HG03108 (cell line): ENCODE measurements at regions not wholly inside any gene's neighbourhood (a gene's known extent, or its start where the extent isn't known, plus 50 kb on each side); places are given as distances from the start of the nearest gene placed in this dataset.

Experiments used
- ATAC-seq: cut with Tn5 transposase; IDR thresholded peaks from one replicate; pipeline ENCODE4 v1.9.1; 2021; ENCODE audit warnings: moderate library complexity; ENCODE audit not compliant: unreplicated experiment

- ATAC-seq, result no peak
Measured at GRCh38 chr11:115959081-115959486, 454.9 kb upstream of the CADM1 start.

- ATAC-seq, result no peak
Measured at GRCh38 chr11:115958089-115959000, 454.1 kb upstream of the CADM1 start.

GRCh38 chr11:115955803-115956202 lies 451.6 kb upstream of the CADM1 start:
- ATAC-seq, result no peak

- no peak for ATAC-seq
Measured at GRCh38 chr11:115950660-115951059, 446.4 kb upstream of the CADM1 start.

- no peak for ATAC-seq
Measured at GRCh38 chr11:115944596-115944995, 440.4 kb upstream of the CADM1 start.

- no peak for ATAC-seq
Measured at GRCh38 chr11:115942011-115942410, 437.8 kb upstream of the CADM1 start.

- ATAC-seq, result no peak
Measured at GRCh38 chr11:115941481-115941993, 437.3 kb upstream of the CADM1 start.

- ATAC-seq, result no peak
Measured at GRCh38 chr11:115941044-115941443, 436.8 kb upstream of the CADM1 start.

GRCh38 chr11:115939731-115940421 lies 435.7 kb upstream of the CADM1 start:
- no peak for ATAC-seq

GRCh38 chr11:115939104-115939730 lies 435.0 kb upstream of the CADM1 start:
- ATAC-seq, result no peak

GRCh38 chr11:115933564-115933963 lies 429.3 kb upstream of the CADM1 start:
- no peak for ATAC-seq

GRCh38 chr11:115931548-115932083 lies 427.4 kb upstream of the CADM1 start:
- no peak for ATAC-seq

GRCh38 chr11:115930886-115931547 lies 426.8 kb upstream of the CADM1 start:
- peak; percentile 39 for ATAC-seq

- peak; percentile 14 for ATAC-seq
Measured at GRCh38 chr11:115930291-115930690, 426.1 kb upstream of the CADM1 start.

- ATAC-seq, result peak; percentile 29
Measured at GRCh38 chr11:115929618-115930129, 425.5 kb upstream of the CADM1 start.

- ATAC-seq, result no peak
Measured at GRCh38 chr11:115928811-115929210, 424.6 kb upstream of the CADM1 start.

GRCh38 chr11:115927823-115928329 lies 423.7 kb upstream of the CADM1 start:
- ATAC-seq, result peak; percentile 42

GRCh38 chr11:115926601-115927000 lies 422.4 kb upstream of the CADM1 start:
- no peak for ATAC-seq

- ATAC-seq, result no peak
Measured at GRCh38 chr11:115926138-115926537, 421.9 kb upstream of the CADM1 start.

GRCh38 chr11:115925568-115926090 lies 421.4 kb upstream of the CADM1 start:
- no peak for ATAC-seq
